Cardiac muscle cell (in vitro differentiated cells and primary cell): ENCODE measurements at regions not wholly inside any gene's neighbourhood (a gene's known extent, or its start where the extent isn't known, plus 50 kb on each side); places are given as distances from the start of the nearest gene placed in this dataset.
"Not testable (repeated sequence)": the region's sequence is repeated elsewhere in the genome, so short reads cannot be mapped to it uniquely, and the experiment has no call there.

Source experiments
- DNase-seq, 2 donors: peaks; one replicate each; pipeline versions ENCODE4 v3.0.0 to v3.0.0-alpha.2; 2010 to 2017; ENCODE audit warnings: low read depth in 1 of 2, low spot score in 1 of 2
- H3K27ac ChIP-seq: fragments of 200-600 bp; sonication (generic); 2 replicates; pipeline ENCODE4 v1.5.1; 2016
- H3K27me3 ChIP-seq: fragments of 200-600 bp; sonication (generic); 2 replicates; pipeline ENCODE4 v1.6.0; 2016; ENCODE audit warnings: control low read depth
- H3K36me3 ChIP-seq: fragments of 200-600 bp; sonication (generic); 2 replicates; pipeline ENCODE4 v1.5.1; 2016; ENCODE audit warnings: control low read depth
- H3K4me1 ChIP-seq: fragments of 200-600 bp; sonication (generic); 2 replicates; pipeline ENCODE4 v1.8.1; 2017; ENCODE audit warnings: low read depth, mild to moderate bottlenecking, mixed run types
- H3K4me3 ChIP-seq: fragments of 200-600 bp; sonication (generic); 2 replicates; pipeline ENCODE4 v1.5.1; 2016; ENCODE audit warnings: mild to moderate bottlenecking
- H3K9me3 ChIP-seq: fragments of 200-600 bp; sonication (generic); 2 replicates; pipeline ENCODE4 v1.5.1; 2017; ENCODE audit warnings: low read depth, mild to moderate bottlenecking, control low read depth

DNA sequence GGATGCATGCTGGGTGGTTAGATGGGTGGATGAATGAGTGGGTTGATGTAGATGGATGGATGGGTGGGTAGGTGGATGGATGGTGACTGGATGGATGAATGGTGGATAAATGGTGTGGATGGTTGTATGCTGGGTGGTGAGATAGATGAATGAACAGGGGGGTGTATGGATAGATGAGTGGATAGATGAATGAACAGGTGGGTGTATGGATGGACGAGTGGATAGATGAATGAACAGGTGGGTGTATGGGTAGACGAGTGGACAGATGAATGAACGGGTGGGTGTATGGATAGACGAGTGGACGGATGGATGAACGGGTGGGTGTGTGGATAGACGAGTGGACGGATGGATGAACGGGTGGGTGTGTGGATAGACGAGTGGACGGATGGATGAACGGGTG, 108.2 kb downstream of the NPIPB11 start:
- not testable (repeated sequence) for H3K36me3 ChIP-seq, H3K27ac ChIP-seq, H3K4me3 ChIP-seq, H3K27me3 ChIP-seq, DNase-seq, H3K4me1 ChIP-seq, H3K9me3 ChIP-seq

DNA sequence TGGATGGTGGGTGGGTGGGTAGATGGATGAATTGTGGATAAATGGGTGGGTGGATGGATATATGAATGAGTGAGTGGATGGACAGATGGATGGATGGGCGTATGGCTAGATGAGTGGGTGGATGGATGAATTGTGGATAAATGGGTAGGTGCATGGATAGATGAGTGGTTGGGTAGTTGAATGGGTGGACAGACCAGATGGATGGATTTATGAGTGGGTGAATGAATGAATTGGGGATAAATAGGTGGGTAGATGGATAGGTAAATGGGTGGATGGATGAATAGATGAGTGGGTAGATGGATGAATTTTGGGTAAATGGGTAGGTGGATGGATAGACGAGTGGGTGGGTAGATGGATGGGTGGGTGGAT, 108.7 kb downstream of the NPIPB11 start:
- not testable (repeated sequence) for H3K36me3 ChIP-seq, H3K4me1 ChIP-seq, DNase-seq, H3K9me3 ChIP-seq, H3K27me3 ChIP-seq, H3K27ac ChIP-seq, H3K4me3 ChIP-seq

DNA sequence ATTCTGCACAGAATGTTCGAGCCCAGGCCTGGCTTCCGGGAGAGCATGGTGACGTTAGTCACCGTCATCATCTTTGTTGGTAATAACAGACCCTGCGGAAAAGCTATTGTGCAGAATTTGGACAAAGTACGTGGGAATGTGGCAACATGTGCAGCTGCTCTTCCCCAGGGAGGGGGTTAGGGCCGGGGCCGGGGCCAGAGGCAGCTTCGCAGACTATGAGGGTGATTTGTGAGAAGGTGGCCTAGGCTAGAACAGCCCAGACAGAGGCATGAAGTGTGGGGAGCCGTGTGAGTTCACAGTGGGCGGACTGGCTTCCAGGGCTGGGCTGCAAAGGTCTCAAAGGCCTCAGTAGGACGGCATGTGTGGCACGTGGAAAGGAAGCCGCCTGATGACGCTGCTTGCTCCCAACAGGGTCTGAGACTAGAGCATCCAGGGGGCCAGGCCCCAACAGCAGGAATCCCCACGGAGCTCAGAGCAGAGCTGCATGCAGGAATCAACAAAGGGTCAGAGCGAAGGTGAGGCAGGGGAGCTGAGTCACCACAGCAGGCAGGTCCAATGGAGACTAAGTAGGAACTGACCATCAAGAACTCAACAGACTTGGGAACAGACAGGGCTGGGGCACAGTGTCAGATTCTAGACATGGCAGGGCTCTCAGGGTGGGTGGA, 109.2 kb downstream of the NPIPB11 start:
- DNase-seq, H3K27ac ChIP-seq, H3K4me1 ChIP-seq, H3K36me3 ChIP-seq, H3K4me3 ChIP-seq, H3K9me3 ChIP-seq, H3K27me3 ChIP-seq: not testable (repeated sequence)

DNA sequence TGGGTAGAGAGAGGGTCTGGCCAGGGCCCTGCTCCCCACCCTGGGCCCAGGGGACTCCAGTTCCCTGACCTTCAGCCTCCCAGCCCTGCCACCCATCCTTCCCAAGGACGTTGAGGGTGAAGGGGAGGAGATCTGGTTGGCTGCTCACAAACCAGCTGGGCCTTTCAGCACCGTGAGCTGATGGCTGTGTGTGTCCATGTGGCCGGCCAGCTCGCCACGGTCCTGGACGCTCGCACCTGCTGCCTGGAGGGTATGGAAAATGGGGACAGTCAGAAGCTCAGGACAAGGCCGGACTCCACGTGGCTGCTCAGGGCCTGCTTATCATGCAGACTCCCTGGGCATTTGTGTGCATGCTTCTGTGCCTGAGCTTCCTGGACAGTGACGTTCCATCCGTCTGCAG, 110.3 kb downstream of the NPIPB11 start:
- not testable (repeated sequence) for H3K4me1 ChIP-seq, H3K27ac ChIP-seq, H3K9me3 ChIP-seq, H3K36me3 ChIP-seq, H3K27me3 ChIP-seq, H3K4me3 ChIP-seq, DNase-seq

DNA sequence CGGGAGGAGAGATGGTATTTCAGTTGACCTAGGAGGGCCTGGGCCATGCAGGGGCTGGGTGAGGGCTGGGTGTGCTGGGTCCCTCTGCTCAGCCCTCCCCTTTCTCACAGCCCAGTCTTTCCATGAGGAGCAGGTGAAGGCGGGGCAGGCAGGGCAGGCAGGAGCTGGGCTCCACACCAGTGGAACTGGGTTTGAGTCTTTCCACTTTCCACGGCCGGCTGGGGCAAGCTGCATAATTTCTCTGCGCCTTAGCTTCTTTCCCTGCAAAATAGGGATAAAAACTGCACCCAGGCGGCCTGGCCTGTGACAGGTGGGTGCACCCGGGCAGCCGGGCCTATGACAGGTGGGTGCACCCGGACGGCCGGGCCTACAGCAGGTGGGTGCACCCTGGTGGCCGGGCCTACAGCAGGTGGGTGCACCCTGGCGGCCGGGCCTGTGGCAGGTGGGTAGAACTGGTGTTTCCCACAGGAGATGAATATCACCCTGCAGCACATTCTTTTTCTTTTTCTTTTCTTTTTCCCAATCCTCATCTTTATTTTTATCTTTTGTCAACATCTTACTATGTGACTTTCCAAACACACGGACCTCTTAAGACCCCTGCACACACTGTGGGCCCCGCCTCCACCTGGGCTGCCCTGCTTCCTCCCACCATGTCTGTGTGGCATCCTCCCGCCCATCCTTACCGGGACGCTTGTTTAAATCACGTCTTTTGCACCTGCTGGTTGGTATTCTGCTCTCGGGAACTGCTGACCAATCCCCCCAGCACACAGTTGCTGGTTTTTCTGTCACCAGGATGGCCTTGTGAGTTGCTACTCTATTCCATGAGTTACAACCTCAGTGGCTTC, 111.3 kb downstream of the NPIPB11 start:
- not testable (repeated sequence) for H3K4me3 ChIP-seq, H3K9me3 ChIP-seq, H3K27ac ChIP-seq, H3K27me3 ChIP-seq, DNase-seq, H3K36me3 ChIP-seq
- peaks cover 14% of the 10 kb centered on the region for H3K4me1 ChIP-seq

DNA sequence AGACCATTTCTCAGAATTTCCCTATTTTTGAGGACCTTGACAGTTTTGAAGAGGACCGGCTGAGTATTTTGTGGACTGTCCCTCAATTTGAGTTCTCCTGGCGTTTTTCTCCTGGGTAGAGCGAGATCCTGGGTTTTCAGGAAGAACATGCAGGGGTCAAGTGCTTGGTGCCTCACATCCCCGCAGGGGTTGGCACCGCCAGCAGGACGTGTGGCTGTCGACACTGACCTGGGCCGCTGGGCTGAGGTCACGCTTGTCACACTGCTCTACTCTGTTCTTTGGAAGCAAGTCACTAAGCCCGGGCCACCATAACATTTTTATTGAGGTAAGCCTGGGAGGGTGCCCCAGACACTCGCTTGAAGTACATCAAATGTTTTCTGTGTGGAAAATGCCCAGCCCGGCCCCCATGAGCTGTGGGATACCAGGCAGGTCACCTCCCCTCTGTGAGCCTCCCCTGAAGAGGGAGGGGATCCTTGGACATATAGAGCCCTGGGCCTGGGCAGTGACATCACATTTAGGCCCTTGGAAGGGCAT, 112.0 kb downstream of the NPIPB11 start:
- not testable (repeated sequence) for H3K27ac ChIP-seq, H3K36me3 ChIP-seq, H3K9me3 ChIP-seq, DNase-seq, H3K27me3 ChIP-seq, H3K4me3 ChIP-seq
- peaks cover 14% of the 10 kb centered on the region for H3K4me1 ChIP-seq

DNA sequence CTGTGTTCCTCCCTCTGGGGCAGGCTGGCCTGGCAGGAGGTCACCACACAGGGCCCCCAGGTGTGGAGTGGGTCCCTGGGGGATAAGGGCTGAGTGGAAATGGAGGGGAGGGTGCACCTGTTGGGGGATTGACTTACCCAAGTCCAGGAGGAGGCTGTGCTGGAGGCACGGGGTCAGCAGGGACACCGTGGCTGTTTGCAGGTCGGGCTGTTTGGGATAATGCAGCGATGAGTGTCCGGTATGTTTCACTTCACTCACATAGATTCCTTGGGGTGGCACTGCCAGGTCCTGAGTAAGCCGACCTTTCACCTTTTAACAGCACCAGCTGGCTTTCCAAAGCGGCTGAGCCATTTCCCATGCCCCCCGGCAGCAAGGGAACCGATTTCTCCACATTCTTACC, 113.0 kb downstream of the NPIPB11 start:
- peaks cover 14% of the 10 kb centered on the region for H3K4me1 ChIP-seq
- not testable (repeated sequence) for H3K36me3 ChIP-seq, H3K27ac ChIP-seq, H3K4me3 ChIP-seq, DNase-seq, H3K9me3 ChIP-seq, H3K27me3 ChIP-seq

DNA sequence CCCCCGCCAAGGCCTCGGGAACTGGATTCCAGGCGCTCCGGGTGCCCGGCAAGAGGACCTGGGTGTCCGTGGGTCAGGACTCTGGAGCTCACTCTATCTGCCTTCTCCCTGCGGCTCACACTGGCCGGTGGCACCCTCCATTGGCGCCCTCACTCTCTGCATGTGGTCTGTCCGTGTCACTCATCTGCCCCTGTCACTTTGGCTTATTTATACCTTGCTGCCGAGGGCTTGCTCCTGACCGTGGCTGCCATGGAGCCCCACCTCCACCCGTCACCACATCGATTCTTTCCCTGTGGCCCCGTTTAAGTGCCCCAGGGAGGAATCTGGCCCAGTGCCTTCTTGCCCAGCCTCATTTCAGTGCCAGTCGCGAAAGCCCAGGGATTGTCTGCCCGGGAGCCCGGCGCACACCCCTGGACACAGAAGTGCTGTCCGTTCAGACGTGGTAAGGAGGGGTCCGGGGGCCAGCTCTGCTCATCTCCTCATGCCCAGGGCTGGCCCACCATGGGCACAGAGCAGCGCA, 113.5 kb downstream of the NPIPB11 start:
- H3K27me3 ChIP-seq, H3K9me3 ChIP-seq, H3K4me3 ChIP-seq, H3K36me3 ChIP-seq, DNase-seq: not testable (repeated sequence)
- peak overlapping the region; percentile 58 for H3K27ac ChIP-seq
- peaks cover 14% of the 10 kb centered on the region for H3K4me1 ChIP-seq

DNA sequence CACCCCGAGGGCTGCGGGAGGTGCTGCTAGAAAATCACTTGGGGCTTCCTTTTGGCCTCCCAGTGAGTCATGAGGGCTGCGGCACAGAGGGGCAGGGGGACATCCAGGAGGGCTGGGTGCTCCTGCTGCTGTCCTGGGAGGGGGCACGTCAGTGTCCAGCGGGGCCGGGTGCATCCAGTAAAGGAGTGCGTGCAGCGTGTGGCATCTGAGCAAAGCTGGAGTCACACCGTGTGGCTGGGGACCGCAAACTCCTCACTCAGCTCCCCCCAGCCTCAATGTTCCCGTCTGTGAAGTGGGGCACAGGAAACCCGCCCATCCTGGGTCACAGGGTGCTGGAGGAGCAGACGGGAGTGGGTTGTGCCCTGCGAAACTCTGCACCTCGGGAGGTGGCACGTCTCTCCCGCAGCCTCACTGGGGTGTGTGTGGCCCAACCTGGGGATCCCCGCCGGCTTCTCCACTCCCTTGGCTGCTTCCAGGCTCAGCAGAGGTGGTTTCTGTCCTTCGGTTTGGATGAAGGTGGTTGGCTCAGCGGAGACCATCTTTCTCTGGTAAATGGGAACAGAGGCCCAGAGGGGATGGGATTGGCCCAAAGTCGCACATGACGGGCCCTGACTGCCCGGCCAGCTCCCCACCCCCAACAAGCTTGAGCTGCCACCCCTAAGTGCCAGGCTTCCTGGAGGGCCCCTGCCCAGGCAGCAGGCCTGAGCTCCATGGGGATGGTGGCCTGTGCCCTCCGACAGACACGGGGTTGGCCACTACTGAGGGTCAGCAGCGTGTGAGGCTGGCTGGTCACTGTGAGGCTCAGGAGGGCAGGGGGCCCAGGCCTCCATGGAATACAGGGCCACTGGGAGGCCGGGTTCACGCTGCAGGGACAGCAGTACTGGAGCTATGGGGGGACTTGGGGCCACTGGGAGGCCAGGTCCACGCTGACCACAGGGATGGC, 114.9 kb downstream of the NPIPB11 start:
- not testable (repeated sequence) for DNase-seq, H3K36me3 ChIP-seq
- H3K27ac ChIP-seq: peak overlapping the region; percentile 68

More for the DNA sequence above, 114.9 kb downstream of the NPIPB11 start:
- peaks cover 14% of the 10 kb centered on the region for H3K4me1 ChIP-seq
- not testable (repeated sequence) for H3K27me3 ChIP-seq, H3K4me3 ChIP-seq, H3K9me3 ChIP-seq
